Suprapubic skin (tissue), 4 donors: ENCODE measurements at regions not wholly inside any gene's neighbourhood (a gene's known extent, or its start where the extent isn't known, plus 50 kb on each side); places are given as distances from the start of the nearest gene placed in this dataset.

ENCODE experiments used
- DNase-seq, 2 donors: peaks; one replicate each; pipeline ENCODE4 v3.0.0-alpha.2; 2019; ENCODE audit warnings: low spot score in 2 of 2
- H3K27ac ChIP-seq: fragments of 200-600 bp; sonication (generic); one replicate; pipeline ENCODE4 v1.5.1; 2019
- H3K27me3 ChIP-seq: fragments of 200-600 bp; sonication (generic); one replicate; pipeline ENCODE4 v1.5.1; 2019
- H3K36me3 ChIP-seq: fragments of 200-600 bp; sonication (generic); one replicate; pipeline ENCODE4 v1.5.1; 2019
- H3K4me1 ChIP-seq: fragments of 200-600 bp; sonication (generic); one replicate; pipeline ENCODE4 v1.5.1; 2019
- H3K4me3 ChIP-seq: fragments of 200-600 bp; sonication (generic); one replicate; pipeline ENCODE4 v1.5.1; 2019; ENCODE audit warnings: mild to moderate bottlenecking
- H3K9me3 ChIP-seq: fragments of 200-600 bp; sonication (generic); one replicate; pipeline ENCODE4 v1.5.1; 2019
- CTCF ChIP-seq, 2 donors: fragments of 200-600 bp in 1 of 2; fragments of 450-650 bp in 1 of 2; sonication (generic) in 1 of 2; IDR thresholded peaks; one replicate each; pipeline ENCODE4 v1.5.1; 2016 to 2019; ENCODE audit warnings: antibody characterized with exemption in 2 of 2, mild to moderate bottlenecking in 1 of 2, moderate library complexity in 1 of 2
- EP300 ChIP-seq: sonication (generic); formaldehyde crosslinking; IDR thresholded peaks from one replicate; pipeline ENCODE4 v1.6.1; 2017; ENCODE audit warnings: antibody characterized with exemption
- POLR2A ChIP-seq, 2 donors: fragments of 450-650 bp; IDR thresholded peaks; one replicate each; pipeline ENCODE4 v1.6.1; 2017; ENCODE audit warnings: antibody characterized with exemption in 2 of 2, mild to moderate bottlenecking in 2 of 2, moderate library complexity in 2 of 2
- POLR2AphosphoS5 ChIP-seq, 3 donors: sonication (generic); formaldehyde crosslinking; IDR thresholded peaks; one replicate each; pipeline ENCODE4 v1.6.1; 2017; ENCODE audit warnings: antibody characterized with exemption in 3 of 3
- WGBS: methylation state at CpG from one replicate; pipeline ENCODE4 v1.1.5; 2018; 5-methylcytosine and 5-hydroxymethylcytosine counted together

DNA sequence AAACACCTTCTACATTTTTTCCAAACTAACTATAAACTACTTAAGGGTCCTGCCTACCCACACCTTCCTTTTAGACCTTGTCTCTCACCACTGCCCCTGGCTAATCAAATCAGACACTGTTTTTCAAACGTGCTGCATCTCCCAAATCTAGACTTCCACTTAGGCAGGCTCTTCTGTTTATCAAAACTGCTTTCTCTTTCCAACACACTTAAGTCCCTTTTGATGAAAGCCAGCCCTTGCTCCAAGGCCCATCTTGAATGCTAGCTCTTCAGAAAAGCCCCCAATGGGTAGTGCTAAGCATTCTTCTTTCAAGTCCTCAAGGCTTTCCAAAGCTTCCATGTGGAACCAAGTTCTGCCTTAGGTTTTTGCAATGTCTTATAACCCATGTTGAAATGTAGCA, 888.3 kb downstream of the TUSC7 start:
- Histone ChIP-seq H3K9me3 (no peaks in the 10 kb centered on the region), H3K4me3 (no peak overlapping the region), H3K27ac (no peak overlapping the region), H3K36me3 (no peaks in the 10 kb centered on the region), H3K4me1 (no peaks in the 10 kb centered on the region), H3K27me3 (no peaks in the 10 kb centered on the region)
- DNase-seq = no peak
- TF ChIP-seq EP300 = no peak
- TF ChIP-seq POLR2AphosphoS5 (IDR thresholded peaks at IDR 0.05) = no peak
- TF ChIP-seq POLR2A (IDR thresholded peaks at IDR 0.05) = no peak
- TF ChIP-seq CTCF (IDR thresholded peaks at IDR 0.05) = no peak
- 32% methylated on average over 1 of the region's 1 CpG for WGBS

GRCh38 chr3:117600112-117600511, 890.5 kb downstream of the TUSC7 start:
- 52% methylated on average over 3 of the region's 3 CpGs for WGBS
- Histone ChIP-seq H3K4me1 (no peaks in the 10 kb centered on the region), H3K27me3 (no peaks in the 10 kb centered on the region), H3K27ac (no peak overlapping the region), H3K4me3 (no peak overlapping the region), H3K9me3 (no peaks in the 10 kb centered on the region), H3K36me3 (no peaks in the 10 kb centered on the region)
- no peak for DNase-seq
- no peak for TF ChIP-seq POLR2AphosphoS5 (IDR thresholded peaks at IDR 0.05)
- TF ChIP-seq CTCF (IDR thresholded peaks at IDR 0.05) = no peak
- TF ChIP-seq EP300 = no peak
- no peak for TF ChIP-seq POLR2A (IDR thresholded peaks at IDR 0.05)

- DNase-seq = no peak
- TF ChIP-seq POLR2A (IDR thresholded peaks at IDR 0.05) = no peak
- TF ChIP-seq POLR2AphosphoS5 (IDR thresholded peaks at IDR 0.05) = no peak
- TF ChIP-seq CTCF (IDR thresholded peaks at IDR 0.05) = no peak
- Histone ChIP-seq H3K4me1 (no peaks in the 10 kb centered on the region), H3K27me3 (no peaks in the 10 kb centered on the region), H3K27ac (no peak overlapping the region), H3K9me3 (no peaks in the 10 kb centered on the region), H3K36me3 (no peaks in the 10 kb centered on the region), H3K4me3 (no peak overlapping the region)
- 96% methylated on average over 4 of the region's 4 CpGs for WGBS
Observed at GRCh38 chr3:117600666-117601065, 891.1 kb downstream of the TUSC7 start.

DNA sequence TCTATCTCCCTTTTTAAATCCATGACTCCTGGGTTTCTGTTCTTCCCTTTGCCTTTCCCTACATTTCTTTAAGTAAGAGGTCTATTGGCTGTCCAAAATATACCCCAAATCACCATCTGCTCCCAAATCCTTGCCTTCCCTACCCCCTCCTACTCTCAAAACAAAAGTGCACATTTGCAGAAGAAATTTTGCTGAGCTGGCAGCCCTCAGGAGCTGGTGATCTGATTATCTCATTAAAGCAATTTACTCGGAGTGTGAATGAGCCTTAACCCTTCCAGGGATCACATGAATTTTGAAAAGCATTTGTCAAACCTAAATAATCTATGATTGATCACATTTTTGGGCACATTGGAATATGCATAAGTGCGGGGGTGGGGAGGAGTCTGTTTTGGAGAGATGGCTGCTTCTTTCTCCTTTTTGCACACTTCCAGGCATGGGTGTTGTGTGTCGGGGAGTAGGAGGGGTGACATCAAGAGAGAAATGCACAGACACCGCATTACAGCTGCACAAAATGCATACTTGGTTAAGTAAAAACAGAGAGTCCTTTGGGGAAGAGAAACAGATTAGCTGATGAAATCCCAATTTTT, 892.6 kb downstream of the TUSC7 start:
- no peaks in the 10 kb centered on the region for H3K9me3 ChIP-seq
- no peaks in the 10 kb centered on the region for H3K36me3 ChIP-seq
- DNase-seq = no peak
- H3K4me3 ChIP-seq = no peak overlapping the region
- TF ChIP-seq POLR2A (IDR thresholded peaks at IDR 0.05) (no peak), EP300 (no peak)
- no peaks in the 10 kb centered on the region for H3K4me1 ChIP-seq
- H3K27ac ChIP-seq = no peak overlapping the region
- WGBS = 58% methylated on average over 4 of the region's 4 CpGs
- no peaks in the 10 kb centered on the region for H3K27me3 ChIP-seq

- no peak for DNase-seq
- Histone ChIP-seq H3K27ac (no peak overlapping the region), H3K9me3 (no peaks in the 10 kb centered on the region), H3K4me3 (no peak overlapping the region), H3K36me3 (no peaks in the 10 kb centered on the region), H3K27me3 (no peaks in the 10 kb centered on the region), H3K4me1 (no peaks in the 10 kb centered on the region)
- WGBS = 48% methylated on average over 3 of the region's 3 CpGs
- no peak for TF ChIP-seq POLR2A (IDR thresholded peaks at IDR 0.05)
Observed at GRCh38 chr3:117603097-117603496, 893.5 kb downstream of the TUSC7 start.

DNA sequence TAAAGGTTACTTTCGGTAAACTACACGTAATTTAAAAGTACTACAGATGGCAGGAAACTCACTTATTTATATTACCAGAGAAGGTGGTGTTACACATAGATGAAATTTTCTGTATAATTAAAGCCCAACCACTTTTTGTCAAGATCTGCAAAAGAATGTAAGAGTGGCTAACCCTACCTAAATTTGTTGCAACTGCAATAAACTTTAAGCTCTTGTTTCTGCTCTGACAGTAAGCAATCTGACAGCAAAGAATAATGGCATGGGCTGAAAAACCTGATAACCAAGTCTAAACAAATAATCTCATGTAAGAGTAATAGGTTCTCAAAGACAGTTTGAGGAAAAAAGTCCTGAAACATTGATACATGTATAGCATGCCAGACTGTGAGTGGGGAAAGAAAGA, 897.3 kb downstream of the TUSC7 start:
- H3K27ac ChIP-seq = no peak overlapping the region
- WGBS = 46% methylated on average over 2 of the region's 2 CpGs
- no peaks in the 10 kb centered on the region for H3K27me3 ChIP-seq
- no peak for DNase-seq
- H3K9me3 ChIP-seq = no peaks in the 10 kb centered on the region
- H3K4me1 ChIP-seq = no peaks in the 10 kb centered on the region
- no peaks in the 10 kb centered on the region for H3K36me3 ChIP-seq
- no peak for TF ChIP-seq CTCF (IDR thresholded peaks at IDR 0.05)
- no peak for TF ChIP-seq EP300
- no peak for TF ChIP-seq POLR2A (IDR thresholded peaks at IDR 0.05)
- TF ChIP-seq POLR2AphosphoS5 (IDR thresholded peaks at IDR 0.05) = no peak
- no peak overlapping the region for H3K4me3 ChIP-seq
